GM23338 (cell line): ENCODE measurements at regions not wholly inside any gene's neighbourhood (a gene's known extent, or its start where the extent isn't known, plus 50 kb on each side); places are given as distances from the start of the nearest gene placed in this dataset.

ENCODE experiments used
- ATAC-seq: fragments of 200-7000 bp; cut with Tn5 transposase; 3 replicates; pipeline ENCODE4 v1.9.1; 2020
- DNase-seq: peaks from one replicate; pipeline ENCODE4 v3.0.0-alpha.2; 2015; ENCODE audit warnings: low spot score
- H2AFZ ChIP-seq: fragments of 200-600 bp; sonication (generic); 2 replicates; pipeline ENCODE4 v1.8.0; 2016; ENCODE audit warnings: antibody characterized with exemption, mild to moderate bottlenecking, moderate library complexity
- H3F3A ChIP-seq: fragments of 200-600 bp; sonication (generic); replicated peaks from 2 replicates; pipeline ENCODE4 v1.8.0; 2017; ENCODE audit warnings: antibody characterized with exemption, mixed run types, low read depth
- H3K27ac ChIP-seq: fragments of 200-600 bp; sonication (generic); 2 replicates; pipeline ENCODE4 v1.6.1; 2016; ENCODE audit warnings: low read depth
- H3K27me3 ChIP-seq: fragments of 200-600 bp; sonication (generic); 2 replicates; pipeline ENCODE4 v1.8.0; 2016; ENCODE audit warnings: mild to moderate bottlenecking, mixed run types, moderate library complexity; ENCODE audit not compliant: insufficient read depth
- H3K36me3 ChIP-seq: fragments of 200-600 bp; sonication (generic); 2 replicates; pipeline ENCODE4 v1.8.0; 2016; ENCODE audit warnings: mild to moderate bottlenecking; ENCODE audit not compliant: insufficient read depth
- H3K4me1 ChIP-seq: fragments of 200-600 bp; sonication (generic); 2 replicates; pipeline ENCODE4 v1.8.0; 2016; ENCODE audit warnings: mild to moderate bottlenecking, moderate library complexity; ENCODE audit not compliant: insufficient read depth
- H3K4me2 ChIP-seq: fragments of 200-600 bp; sonication (generic); 2 replicates; pipeline ENCODE4 v1.7.1; 2017; ENCODE audit warnings: mixed run types
- H3K4me3 ChIP-seq: fragments of 200-600 bp; sonication (generic); 2 replicates; pipeline ENCODE4 v1.6.1; 2016; ENCODE audit warnings: mixed run types
- H3K79me2 ChIP-seq: fragments of 200-600 bp; sonication (generic); replicated peaks from 2 replicates; pipeline ENCODE4 v1.8.0; 2017; ENCODE audit warnings: mild to moderate bottlenecking; ENCODE audit not compliant: insufficient read depth
- H3K9me2 ChIP-seq: fragments of 200-600 bp; sonication (generic); 2 replicates; pipeline ENCODE4 v1.8.0; 2017; ENCODE audit not compliant: insufficient read depth
- H4K20me1 ChIP-seq: fragments of 200-600 bp; sonication (generic); replicated peaks from 2 replicates; pipeline ENCODE4 v1.8.0; 2017; ENCODE audit warnings: mild to moderate bottlenecking; ENCODE audit not compliant: insufficient read depth
- H3K27ac Mint-ChIP-seq: 2 replicates; pipeline ENCODE4 v1.8.0; 2020; ENCODE audit warnings: inconsistent platforms, mild to moderate bottlenecking, moderate library complexity, mixed read lengths
- H3K27me3 Mint-ChIP-seq: 3 replicates; pipeline ENCODE4 v1.8.0; 2022; ENCODE audit warnings: low read depth, mild to moderate bottlenecking, moderate library complexity, mixed read lengths, inconsistent platforms; ENCODE audit not compliant: insufficient read depth, poor library complexity
- H3K36me3 Mint-ChIP-seq: 3 replicates; pipeline ENCODE4 v1.8.0; 2021; ENCODE audit warnings: low read depth, mild to moderate bottlenecking, inconsistent platforms, moderate library complexity, mixed read lengths
- H3K4me1 Mint-ChIP-seq: 3 replicates; pipeline ENCODE4 v1.8.0; 2020; ENCODE audit warnings: mild to moderate bottlenecking, inconsistent platforms, mixed read lengths
- H3K4me3 Mint-ChIP-seq: 3 replicates; pipeline ENCODE4 v1.8.0; 2021; ENCODE audit warnings: moderate library complexity, mild to moderate bottlenecking, inconsistent platforms, mixed read lengths
- H3K9me3 Mint-ChIP-seq: 3 replicates; pipeline ENCODE4 v1.8.0; 2020; ENCODE audit warnings: moderate library complexity, mild to moderate bottlenecking, inconsistent platforms, mixed read lengths
- CREB1 ChIP-seq: fragments of 250-450 bp; sonication (Bioruptor Pico); IDR thresholded peaks from 2 replicates; pipeline ENCODE4 v1.5.0; 2020; ENCODE audit warnings: low read depth, mild to moderate bottlenecking, moderate library complexity
- CTCF ChIP-seq, 2 experiments: fragments of 200-600 bp in 1 of 2; sonication (generic) in 1 of 2; conservative IDR thresholded peaks; 2 replicates each; pipeline versions ENCODE4 v1.5.1 to v1.6.1; 2016 to 2017; ENCODE audit warnings: antibody characterized with exemption in 2 of 2, low read depth in 2 of 2, mild to moderate bottlenecking in 2 of 2, moderate library complexity in 1 of 2
- EZH2 ChIP-seq: fragments of 200-600 bp; sonication (generic); IDR thresholded peaks from one replicate; pipeline ENCODE4 v1.8.0; 2017; ENCODE audit warnings: antibody characterized with exemption, mild to moderate bottlenecking, low read depth; ENCODE audit not compliant: unreplicated experiment
- JUNB ChIP-seq: IDR thresholded peaks from one replicate; pipeline ENCODE4 v1.6.1; 2016; ENCODE audit warnings: antibody characterized with exemption; ENCODE audit not compliant: unreplicated experiment
- POLR2AphosphoS5 ChIP-seq: IDR thresholded peaks from 2 replicates; pipeline ENCODE4 v1.6.1; 2016; ENCODE audit warnings: antibody characterized with exemption, low read depth
- STAT1 ChIP-seq: IDR thresholded peaks from one replicate; pipeline ENCODE4 v1.6.1; 2016; ENCODE audit warnings: antibody characterized with exemption; ENCODE audit not compliant: unreplicated experiment
- ZNF114 ChIP-seq: fragments of 250-450 bp; sonication (Bioruptor Pico); IDR thresholded peaks from 2 replicates; pipeline ENCODE4 v1.5.0; 2020; ENCODE audit warnings: mild to moderate bottlenecking, moderate library complexity
- ZNF331 ChIP-seq: fragments of 250-450 bp; sonication (Bioruptor Pico); IDR thresholded peaks from 2 replicates; pipeline ENCODE4 v1.5.0; 2020; ENCODE audit warnings: low read depth, mild to moderate bottlenecking, moderate library complexity
- TF ChIP-seq, protein P1 (sequence below): IDR thresholded peaks from 2 replicates; pipeline ENCODE4 v1.6.1; 2016; ENCODE audit warnings: antibody characterized with exemption
- TF ChIP-seq, protein P2 (sequence below): IDR thresholded peaks from one replicate; pipeline ENCODE4 v1.6.1; 2018; ENCODE audit warnings: antibody characterized with exemption; ENCODE audit not compliant: unreplicated experiment
- TF ChIP-seq, protein P3 (sequence below): fragments of 250-450 bp; sonication (Bioruptor Pico); IDR thresholded peaks from 2 replicates; pipeline ENCODE4 v1.5.0; 2020; ENCODE audit warnings: mild to moderate bottlenecking, moderate library complexity

GRCh38 chr1:101409102-101409501 is 172.3 kb downstream of the S1PR1 start:
- Histone ChIP-seq H3K36me3 (no peaks in the 10 kb centered on the region), H3K79me2 (no peaks in the 10 kb centered on the region), H2AFZ (no peak overlapping the region), H4K20me1 (no peaks in the 10 kb centered on the region), H3K27me3 (no peaks in the 10 kb centered on the region), H3K27ac (no peak overlapping the region), H3K4me3 (no peak overlapping the region), H3K4me2 (no peak overlapping the region), H3F3A (no peaks in the 10 kb centered on the region), H3K4me1 (no peaks in the 10 kb centered on the region), H3K9me2 (0 out of 2 replicates have a peak, but pooled peaks cover 5% of the 10 kb centered on the region)
- ATAC-seq (no peak), DNase-seq (no peak)
- Mint-ChIP-seq H3K4me3 (no peak overlapping the region), H3K27me3 (no peaks in the 10 kb centered on the region), H3K4me1 (peaks cover 4% of the 10 kb centered on the region; the same call in 1 of the 3 replicates), H3K27ac (no peak overlapping the region), H3K9me3 (no peaks in the 10 kb centered on the region), H3K36me3 (no peaks in the 10 kb centered on the region)
- TF ChIP-seq STAT1 (no peak), CREB1 (CRISPR knock-in tag) (no peak), POLR2AphosphoS5 (no peak), CTCF (conservative IDR thresholded peaks at IDR 0.05; ENCODE audit: low read depth in 2 of 2) (no peak), EZH2 (no peak), ZNF114 (CRISPR knock-in tag) (no peak), JUNB (no peak), ZNF331 (no peak)
- TF ChIP-seq, protein P1, sequence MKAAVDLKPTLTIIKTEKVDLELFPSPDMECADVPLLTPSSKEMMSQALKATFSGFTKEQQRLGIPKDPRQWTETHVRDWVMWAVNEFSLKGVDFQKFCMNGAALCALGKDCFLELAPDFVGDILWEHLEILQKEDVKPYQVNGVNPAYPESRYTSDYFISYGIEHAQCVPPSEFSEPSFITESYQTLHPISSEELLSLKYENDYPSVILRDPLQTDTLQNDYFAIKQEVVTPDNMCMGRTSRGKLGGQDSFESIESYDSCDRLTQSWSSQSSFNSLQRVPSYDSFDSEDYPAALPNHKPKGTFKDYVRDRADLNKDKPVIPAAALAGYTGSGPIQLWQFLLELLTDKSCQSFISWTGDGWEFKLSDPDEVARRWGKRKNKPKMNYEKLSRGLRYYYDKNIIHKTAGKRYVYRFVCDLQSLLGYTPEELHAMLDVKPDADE, result no peak
- TF ChIP-seq, protein P2, sequence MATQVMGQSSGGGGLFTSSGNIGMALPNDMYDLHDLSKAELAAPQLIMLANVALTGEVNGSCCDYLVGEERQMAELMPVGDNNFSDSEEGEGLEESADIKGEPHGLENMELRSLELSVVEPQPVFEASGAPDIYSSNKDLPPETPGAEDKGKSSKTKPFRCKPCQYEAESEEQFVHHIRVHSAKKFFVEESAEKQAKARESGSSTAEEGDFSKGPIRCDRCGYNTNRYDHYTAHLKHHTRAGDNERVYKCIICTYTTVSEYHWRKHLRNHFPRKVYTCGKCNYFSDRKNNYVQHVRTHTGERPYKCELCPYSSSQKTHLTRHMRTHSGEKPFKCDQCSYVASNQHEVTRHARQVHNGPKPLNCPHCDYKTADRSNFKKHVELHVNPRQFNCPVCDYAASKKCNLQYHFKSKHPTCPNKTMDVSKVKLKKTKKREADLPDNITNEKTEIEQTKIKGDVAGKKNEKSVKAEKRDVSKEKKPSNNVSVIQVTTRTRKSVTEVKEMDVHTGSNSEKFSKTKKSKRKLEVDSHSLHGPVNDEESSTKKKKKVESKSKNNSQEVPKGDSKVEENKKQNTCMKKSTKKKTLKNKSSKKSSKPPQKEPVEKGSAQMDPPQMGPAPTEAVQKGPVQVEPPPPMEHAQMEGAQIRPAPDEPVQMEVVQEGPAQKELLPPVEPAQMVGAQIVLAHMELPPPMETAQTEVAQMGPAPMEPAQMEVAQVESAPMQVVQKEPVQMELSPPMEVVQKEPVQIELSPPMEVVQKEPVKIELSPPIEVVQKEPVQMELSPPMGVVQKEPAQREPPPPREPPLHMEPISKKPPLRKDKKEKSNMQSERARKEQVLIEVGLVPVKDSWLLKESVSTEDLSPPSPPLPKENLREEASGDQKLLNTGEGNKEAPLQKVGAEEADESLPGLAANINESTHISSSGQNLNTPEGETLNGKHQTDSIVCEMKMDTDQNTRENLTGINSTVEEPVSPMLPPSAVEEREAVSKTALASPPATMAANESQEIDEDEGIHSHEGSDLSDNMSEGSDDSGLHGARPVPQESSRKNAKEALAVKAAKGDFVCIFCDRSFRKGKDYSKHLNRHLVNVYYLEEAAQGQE, result no peak
- TF ChIP-seq, protein P3, sequence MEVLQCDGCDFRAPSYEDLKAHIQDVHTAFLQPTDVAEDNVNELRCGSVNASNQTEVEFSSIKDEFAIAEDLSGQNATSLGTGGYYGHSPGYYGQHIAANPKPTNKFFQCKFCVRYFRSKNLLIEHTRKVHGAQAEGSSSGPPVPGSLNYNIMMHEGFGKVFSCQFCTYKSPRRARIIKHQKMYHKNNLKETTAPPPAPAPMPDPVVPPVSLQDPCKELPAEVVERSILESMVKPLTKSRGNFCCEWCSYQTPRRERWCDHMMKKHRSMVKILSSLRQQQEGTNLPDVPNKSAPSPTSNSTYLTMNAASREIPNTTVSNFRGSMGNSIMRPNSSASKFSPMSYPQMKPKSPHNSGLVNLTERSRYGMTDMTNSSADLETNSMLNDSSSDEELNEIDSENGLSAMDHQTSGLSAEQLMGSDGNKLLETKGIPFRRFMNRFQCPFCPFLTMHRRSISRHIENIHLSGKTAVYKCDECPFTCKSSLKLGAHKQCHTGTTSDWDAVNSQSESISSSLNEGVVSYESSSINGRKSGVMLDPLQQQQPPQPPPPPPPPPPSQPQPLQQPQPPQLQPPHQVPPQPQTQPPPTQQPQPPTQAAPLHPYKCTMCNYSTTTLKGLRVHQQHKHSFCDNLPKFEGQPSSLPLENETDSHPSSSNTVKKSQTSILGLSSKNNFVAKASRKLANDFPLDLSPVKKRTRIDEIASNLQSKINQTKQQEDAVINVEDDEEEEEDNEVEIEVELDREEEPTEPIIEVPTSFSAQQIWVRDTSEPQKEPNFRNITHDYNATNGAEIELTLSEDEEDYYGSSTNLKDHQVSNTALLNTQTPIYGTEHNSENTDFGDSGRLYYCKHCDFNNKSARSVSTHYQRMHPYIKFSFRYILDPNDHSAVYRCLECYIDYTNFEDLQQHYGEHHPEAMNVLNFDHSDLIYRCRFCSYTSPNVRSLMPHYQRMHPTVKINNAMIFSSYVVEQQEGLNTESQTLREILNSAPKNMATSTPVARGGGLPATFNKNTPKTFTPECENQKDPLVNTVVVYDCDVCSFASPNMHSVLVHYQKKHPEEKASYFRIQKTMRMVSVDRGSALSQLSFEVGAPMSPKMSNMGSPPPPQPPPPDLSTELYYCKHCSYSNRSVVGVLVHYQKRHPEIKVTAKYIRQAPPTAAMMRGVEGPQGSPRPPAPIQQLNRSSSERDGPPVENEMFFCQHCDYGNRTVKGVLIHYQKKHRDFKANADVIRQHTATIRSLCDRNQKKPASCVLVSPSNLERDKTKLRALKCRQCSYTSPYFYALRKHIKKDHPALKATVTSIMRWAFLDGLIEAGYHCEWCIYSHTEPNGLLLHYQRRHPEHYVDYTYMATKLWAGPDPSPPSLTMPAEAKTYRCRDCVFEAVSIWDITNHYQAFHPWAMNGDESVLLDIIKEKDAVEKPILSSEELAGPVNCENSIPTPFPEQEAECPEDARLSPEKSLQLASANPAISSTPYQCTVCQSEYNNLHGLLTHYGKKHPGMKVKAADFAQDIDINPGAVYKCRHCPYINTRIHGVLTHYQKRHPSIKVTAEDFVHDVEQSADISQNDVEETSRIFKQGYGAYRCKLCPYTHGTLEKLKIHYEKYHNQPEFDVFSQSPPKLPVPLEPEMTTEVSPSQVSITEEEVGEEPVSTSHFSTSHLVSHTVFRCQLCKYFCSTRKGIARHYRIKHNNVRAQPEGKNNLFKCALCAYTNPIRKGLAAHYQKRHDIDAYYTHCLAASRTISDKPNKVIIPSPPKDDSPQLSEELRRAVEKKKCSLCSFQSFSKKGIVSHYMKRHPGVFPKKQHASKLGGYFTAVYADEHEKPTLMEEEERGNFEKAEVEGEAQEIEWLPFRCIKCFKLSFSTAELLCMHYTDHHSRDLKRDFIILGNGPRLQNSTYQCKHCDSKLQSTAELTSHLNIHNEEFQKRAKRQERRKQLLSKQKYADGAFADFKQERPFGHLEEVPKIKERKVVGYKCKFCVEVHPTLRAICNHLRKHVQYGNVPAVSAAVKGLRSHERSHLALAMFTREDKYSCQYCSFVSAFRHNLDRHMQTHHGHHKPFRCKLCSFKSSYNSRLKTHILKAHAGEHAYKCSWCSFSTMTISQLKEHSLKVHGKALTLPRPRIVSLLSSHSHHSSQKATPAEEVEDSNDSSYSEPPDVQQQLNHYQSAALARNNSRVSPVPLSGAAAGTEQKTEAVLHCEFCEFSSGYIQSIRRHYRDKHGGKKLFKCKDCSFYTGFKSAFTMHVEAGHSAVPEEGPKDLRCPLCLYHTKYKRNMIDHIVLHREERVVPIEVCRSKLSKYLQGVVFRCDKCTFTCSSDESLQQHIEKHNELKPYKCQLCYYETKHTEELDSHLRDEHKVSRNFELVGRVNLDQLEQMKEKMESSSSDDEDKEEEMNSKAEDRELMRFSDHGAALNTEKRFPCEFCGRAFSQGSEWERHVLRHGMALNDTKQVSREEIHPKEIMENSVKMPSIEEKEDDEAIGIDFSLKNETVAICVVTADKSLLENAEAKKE (CRISPR knock-in tag), result no peak
